Lower leg skin (tissue), 4 donors: ENCODE measurements at regions not wholly inside any gene's neighbourhood (a gene's known extent, or its start where the extent isn't known, plus 50 kb on each side); places are given as distances from the start of the nearest gene placed in this dataset.

Experiments used
- DNase-seq, 2 donors: peaks; one replicate each; pipeline ENCODE4 v3.0.0-alpha.2; 2019; ENCODE audit warnings: low spot score in 2 of 2
- H3K4me3 ChIP-seq: fragments of 200-600 bp; sonication (generic); 2 replicates; pipeline ENCODE4 v1.5.1; 2017; ENCODE audit warnings: mild to moderate bottlenecking, low read depth; ENCODE audit not compliant: poor library complexity, severe bottlenecking
- POLR2A ChIP-seq, 2 donors: fragments of 450-650 bp; IDR thresholded peaks; one replicate each; pipeline ENCODE4 v1.6.1; 2016 to 2017; ENCODE audit warnings: antibody characterized with exemption in 2 of 2, mild to moderate bottlenecking in 1 of 2, moderate library complexity in 1 of 2
- WGBS, 2 donors: methylation state at CpG; one replicate each; pipeline ENCODE4 v1.1.5; 2018; 5-methylcytosine and 5-hydroxymethylcytosine counted together
- intact Hi-C: fragments of 100-400 bp; cut with DNase I; formaldehyde crosslinking; loops from one replicate; pipeline ENCODE4 v1.15.0; 2023; ENCODE audit warnings: low total_unique reads
- TF ChIP-seq, protein P1 (sequence below), 3 donors: fragments of 450-650 bp; IDR thresholded peaks; one replicate each; pipeline ENCODE4 v1.5.1; 2016; ENCODE audit warnings: antibody characterized with exemption in 3 of 3, mild to moderate bottlenecking in 3 of 3, moderate library complexity in 2 of 3

DNA sequence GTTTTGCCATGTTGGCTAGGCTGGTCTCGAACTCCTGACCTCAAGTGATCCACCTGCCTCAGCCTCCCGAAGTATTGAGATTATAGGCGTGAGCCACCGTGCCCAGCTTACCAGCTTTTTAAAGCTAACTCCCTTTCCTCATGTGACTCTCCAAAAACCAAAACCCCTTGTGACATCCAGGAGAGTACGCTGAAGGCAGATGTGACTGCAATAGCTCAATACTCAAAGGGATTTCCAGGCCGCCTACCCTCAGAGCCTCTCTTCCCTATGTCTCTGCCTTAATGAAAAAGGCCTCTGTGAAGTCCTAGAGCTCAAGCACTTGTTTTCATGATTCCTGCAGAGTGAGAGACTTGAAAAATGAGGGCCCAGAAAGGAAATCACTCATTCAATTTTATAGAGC, 82.6 kb downstream of the TEX35 start:
- 94 to 96% methylated on average over 6 of the region's 6 CpGs for WGBS, 2 donors

DNA sequence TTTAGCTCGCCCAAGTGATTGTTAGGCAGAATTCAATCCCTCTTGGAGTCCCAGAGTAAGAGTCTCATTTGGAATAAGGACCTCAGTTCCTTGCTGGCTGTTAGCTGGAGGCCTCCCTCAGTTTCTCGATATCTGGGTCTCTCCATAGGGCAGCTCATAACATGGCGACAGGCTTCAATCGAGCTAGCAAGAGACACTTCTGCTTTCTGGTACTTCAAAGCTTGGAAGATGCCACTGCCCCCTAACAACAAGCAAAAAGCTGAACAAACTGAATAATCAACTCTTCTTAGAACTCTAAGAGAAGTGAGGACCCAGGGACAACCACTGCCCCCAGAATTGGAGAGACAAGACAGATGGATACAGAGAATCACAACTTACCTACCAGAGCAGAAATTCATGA, 86.2 kb downstream of the TEX35 start:
- intact Hi-C loops, result no loop called here
- WGBS, 2 donors, result 87 to 95% methylated on average over 4 of the region's 4 CpGs

More for the DNA sequence above, 82.6 kb downstream of the TEX35 start:
- intact Hi-C loops, result no loop called here
- H3K4me3 ChIP-seq, result no peak overlapping the region
- DNase-seq, result no peak
- no peak for TF ChIP-seq POLR2A (IDR thresholded peaks at IDR 0.05)
- TF ChIP-seq, protein P1, sequence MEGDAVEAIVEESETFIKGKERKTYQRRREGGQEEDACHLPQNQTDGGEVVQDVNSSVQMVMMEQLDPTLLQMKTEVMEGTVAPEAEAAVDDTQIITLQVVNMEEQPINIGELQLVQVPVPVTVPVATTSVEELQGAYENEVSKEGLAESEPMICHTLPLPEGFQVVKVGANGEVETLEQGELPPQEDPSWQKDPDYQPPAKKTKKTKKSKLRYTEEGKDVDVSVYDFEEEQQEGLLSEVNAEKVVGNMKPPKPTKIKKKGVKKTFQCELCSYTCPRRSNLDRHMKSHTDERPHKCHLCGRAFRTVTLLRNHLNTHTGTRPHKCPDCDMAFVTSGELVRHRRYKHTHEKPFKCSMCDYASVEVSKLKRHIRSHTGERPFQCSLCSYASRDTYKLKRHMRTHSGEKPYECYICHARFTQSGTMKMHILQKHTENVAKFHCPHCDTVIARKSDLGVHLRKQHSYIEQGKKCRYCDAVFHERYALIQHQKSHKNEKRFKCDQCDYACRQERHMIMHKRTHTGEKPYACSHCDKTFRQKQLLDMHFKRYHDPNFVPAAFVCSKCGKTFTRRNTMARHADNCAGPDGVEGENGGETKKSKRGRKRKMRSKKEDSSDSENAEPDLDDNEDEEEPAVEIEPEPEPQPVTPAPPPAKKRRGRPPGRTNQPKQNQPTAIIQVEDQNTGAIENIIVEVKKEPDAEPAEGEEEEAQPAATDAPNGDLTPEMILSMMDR (IDR thresholded peaks at IDR 0.05), result no peak

DNA sequence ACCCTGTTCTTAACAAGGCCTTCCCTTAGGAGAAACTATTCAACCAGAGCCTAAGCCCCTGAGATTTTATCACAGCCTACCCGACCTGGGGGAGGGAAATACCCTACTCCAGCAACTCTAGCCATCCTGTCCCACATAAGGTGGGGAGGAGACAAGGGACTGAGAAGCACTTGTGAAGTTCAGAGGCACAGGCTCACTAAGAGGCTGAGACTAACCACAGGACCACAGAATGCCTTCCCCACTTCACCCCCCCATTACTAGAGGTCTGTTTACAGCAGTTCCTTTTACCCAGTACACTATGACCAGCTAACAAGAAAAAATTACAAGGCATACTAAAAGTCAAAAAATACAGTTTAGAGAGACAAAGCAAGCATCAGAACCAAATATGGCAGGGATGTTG, 86.8 kb downstream of the TEX35 start:
- DNase-seq, result no peak
- intact Hi-C loops, result no loop called here
- no peak overlapping the region for H3K4me3 ChIP-seq
- TF ChIP-seq POLR2A (IDR thresholded peaks at IDR 0.05), result no peak
- TF ChIP-seq, protein P1 (IDR thresholded peaks at IDR 0.05), result no peak
- WGBS, 2 donors, result 18 to 24% methylated on average over 1 of the region's 1 CpG

More for the DNA sequence above, 86.2 kb downstream of the TEX35 start:
- H3K4me3 ChIP-seq, result no peak overlapping the region
- no peak for DNase-seq
- TF ChIP-seq, protein P1 (IDR thresholded peaks at IDR 0.05), result no peak
- no peak for TF ChIP-seq POLR2A (IDR thresholded peaks at IDR 0.05)

DNA sequence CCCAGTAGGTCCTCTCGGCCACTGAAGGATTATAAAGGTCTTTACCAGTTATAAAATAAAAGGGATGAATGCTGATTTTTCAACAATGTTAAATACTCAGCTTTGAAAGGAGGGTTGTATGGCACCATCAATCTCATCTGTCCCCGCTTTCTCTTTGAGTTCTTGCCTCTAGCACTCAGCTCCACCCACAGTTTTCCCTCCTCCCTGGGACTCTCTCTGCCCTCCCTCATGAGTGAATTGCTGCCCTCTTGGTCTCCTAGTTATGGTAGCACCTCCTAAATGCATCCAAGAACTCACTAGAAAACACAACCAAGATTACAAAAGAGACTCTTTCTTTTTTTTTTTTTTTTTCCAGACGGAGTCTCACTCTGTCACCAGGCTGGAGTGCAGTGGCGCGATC, 91.0 kb downstream of the TEX35 start:
- TF ChIP-seq POLR2A (IDR thresholded peaks at IDR 0.05), result no peak
- TF ChIP-seq, protein P1 (IDR thresholded peaks at IDR 0.05), result no peak
- intact Hi-C loops, result no loop called here
- DNase-seq, result no peak
- WGBS, 2 donors, result 96 to 97% methylated on average over 5 of the region's 5 CpGs
- H3K4me3 ChIP-seq, result no peak overlapping the region

DNA sequence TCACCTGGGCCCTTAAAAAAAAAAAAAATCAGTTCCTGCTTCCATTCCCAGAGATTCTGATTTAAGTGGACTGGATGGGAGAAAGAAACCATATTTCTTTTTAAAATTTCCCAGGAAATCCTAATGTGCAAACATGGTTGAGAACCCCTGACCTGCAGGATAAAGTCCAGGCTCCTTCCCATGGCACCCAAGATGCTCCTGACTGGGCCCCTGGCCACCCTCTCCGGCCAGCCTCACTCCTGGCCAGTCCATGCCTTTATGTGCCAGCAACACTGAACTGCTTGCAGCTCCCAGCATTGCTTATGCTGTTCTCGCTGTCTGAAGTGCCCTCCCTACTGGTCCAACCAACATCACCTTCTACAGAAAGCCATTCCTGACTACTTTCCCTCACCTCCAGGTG, 93.9 kb downstream of the TEX35 start:
- no peak overlapping the region for H3K4me3 ChIP-seq
- intact Hi-C loops, result no loop called here
- 95 to 97% methylated on average over 2 of the region's 2 CpGs for WGBS, 2 donors
- DNase-seq, result no peak
- no peak for TF ChIP-seq POLR2A (IDR thresholded peaks at IDR 0.05)
- TF ChIP-seq, protein P1 (IDR thresholded peaks at IDR 0.05), result no peak

DNA sequence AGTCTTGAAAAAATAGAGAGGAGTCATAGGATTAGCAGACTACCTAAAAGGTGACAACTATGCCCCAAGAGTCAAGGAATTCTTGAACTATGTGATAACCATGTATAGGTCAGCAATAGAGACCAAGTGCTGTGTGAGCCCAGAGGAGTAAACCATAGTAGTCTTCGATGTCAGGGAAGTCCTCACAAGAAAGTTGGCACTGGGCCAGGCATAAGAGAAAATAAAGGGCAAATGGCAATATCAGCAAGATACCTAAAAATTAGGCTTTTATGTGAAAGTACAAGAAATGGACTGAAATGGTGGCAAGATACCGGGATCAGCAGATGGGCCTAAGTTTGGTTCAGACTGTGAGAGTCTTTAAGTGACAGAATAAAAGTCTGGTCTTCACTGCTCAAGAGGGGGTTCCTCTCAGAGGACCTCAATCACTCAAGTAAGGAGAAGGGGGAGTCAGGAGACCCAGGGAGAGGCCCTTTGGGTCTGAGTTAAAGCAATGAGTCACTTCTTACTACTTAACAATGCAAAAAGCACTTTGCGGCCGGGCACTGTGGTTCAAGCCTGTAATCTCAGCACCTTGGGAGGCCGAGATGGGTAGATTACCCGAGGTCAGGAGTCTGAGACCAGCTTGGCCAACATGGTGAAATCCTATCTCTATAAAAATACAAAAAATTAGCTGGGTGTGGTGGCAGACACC, 95.0 kb downstream of the TEX35 start:
- WGBS, 2 donors, result 82 to 83% methylated on average over 6 of the region's 6 CpGs
- H3K4me3 ChIP-seq, result no peak overlapping the region
- TF ChIP-seq, protein P1 (IDR thresholded peaks at IDR 0.05), result no peak
- TF ChIP-seq POLR2A (IDR thresholded peaks at IDR 0.05), result no peak
- intact Hi-C loops, result no loop called here
- DNase-seq, result no peak
